ENCODE measurements at regions not wholly inside any gene's neighbourhood (a gene's known extent, or its start where the extent isn't known, plus 50 kb on each side); places are given as distances from the start of the nearest gene placed in this dataset.

DNA sequence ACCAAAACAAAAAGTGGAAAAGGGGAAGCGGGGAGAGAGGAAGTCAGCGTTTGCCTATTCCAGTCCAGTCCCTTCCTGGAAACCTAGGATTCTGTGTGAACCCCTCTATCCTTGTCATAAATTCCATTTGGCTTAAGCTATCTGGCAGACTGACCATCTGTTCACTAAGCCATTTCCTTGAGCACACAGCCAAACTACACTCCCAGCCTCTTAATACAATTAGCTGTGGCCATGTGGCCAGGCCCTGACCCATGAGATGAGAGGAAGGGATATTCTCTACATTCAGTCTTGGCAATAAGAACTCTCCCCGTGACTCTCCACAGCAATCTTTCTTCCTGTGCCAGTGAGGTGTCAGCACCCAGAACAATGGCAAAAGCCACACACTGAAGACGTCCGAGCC lies 424.8 kb downstream of the TLE1 start:
- no peak overlapping the region for H2AFZ ChIP-seq (ENCODE audit: low read length)
- DNase-seq: no peak
- TF ChIP-seq EZH2 (optimal IDR thresholded peaks at IDR 0.05; ENCODE audit: low read depth, low read length): no peak
- TF ChIP-seq, protein P1, sequence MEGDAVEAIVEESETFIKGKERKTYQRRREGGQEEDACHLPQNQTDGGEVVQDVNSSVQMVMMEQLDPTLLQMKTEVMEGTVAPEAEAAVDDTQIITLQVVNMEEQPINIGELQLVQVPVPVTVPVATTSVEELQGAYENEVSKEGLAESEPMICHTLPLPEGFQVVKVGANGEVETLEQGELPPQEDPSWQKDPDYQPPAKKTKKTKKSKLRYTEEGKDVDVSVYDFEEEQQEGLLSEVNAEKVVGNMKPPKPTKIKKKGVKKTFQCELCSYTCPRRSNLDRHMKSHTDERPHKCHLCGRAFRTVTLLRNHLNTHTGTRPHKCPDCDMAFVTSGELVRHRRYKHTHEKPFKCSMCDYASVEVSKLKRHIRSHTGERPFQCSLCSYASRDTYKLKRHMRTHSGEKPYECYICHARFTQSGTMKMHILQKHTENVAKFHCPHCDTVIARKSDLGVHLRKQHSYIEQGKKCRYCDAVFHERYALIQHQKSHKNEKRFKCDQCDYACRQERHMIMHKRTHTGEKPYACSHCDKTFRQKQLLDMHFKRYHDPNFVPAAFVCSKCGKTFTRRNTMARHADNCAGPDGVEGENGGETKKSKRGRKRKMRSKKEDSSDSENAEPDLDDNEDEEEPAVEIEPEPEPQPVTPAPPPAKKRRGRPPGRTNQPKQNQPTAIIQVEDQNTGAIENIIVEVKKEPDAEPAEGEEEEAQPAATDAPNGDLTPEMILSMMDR (IDR thresholded peaks at IDR 0.05; ENCODE audit: low read length): no peak
- TF ChIP-seq EZH2phosphoT487 (IDR thresholded peaks at IDR 0.05; ENCODE audit: low read length): no peak

DNA sequence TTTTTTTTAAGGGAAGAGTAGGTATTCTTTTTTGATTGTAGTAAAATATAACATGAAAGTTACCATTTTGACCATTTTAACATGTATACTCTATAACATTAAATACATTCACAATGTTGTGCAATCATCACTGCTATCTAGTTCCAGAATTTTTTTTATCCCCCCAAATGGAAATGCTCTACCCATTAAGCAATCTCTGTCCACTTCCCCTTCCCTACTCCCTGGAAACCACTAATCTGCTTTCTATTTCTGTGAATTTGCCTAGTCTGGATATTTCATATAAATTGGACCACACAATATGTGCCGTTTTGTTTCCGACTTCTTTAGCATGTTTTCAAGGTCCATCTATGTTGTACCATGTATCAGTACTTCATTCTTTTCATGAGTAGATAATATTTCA lies 429.5 kb downstream of the TLE1 start:
- no peaks in the 10 kb centered on the region for H4K20me1 ChIP-seq (ENCODE audit: insufficient read depth, low read length)
- H2AFZ ChIP-seq (ENCODE audit: low read length): no peak overlapping the region
- no peaks in the 10 kb centered on the region for H3K9me2 ChIP-seq (replicated peaks; ENCODE audit: insufficient read depth, low read length)
- no peaks in the 10 kb centered on the region for H3F3A ChIP-seq (ENCODE audit: insufficient read depth, low read length)
- H3K36me3 ChIP-seq (replicated peaks; ENCODE audit: insufficient read depth, low read length): no peaks in the 10 kb centered on the region
- H3K4me2 ChIP-seq (ENCODE audit: low read depth, low read length): no peak overlapping the region
- no peak overlapping the region for H3K9ac ChIP-seq (ENCODE audit: low read length)
- no peaks in the 10 kb centered on the region for H3K4me1 ChIP-seq (ENCODE audit: low read length)
- no peaks in the 10 kb centered on the region for H3K9me3 ChIP-seq (replicated peaks; ENCODE audit: insufficient read depth, low read length)
- H3K27me3 ChIP-seq (replicated peaks; ENCODE audit: insufficient read depth, low read length): no peaks in the 10 kb centered on the region
- no peak overlapping the region for H3K4me3 ChIP-seq (ENCODE audit: low read length)
- DNase-seq: no peak
- TF ChIP-seq, protein P1 (IDR thresholded peaks at IDR 0.05; ENCODE audit: low read length): no peak
- TF ChIP-seq EZH2phosphoT487 (IDR thresholded peaks at IDR 0.05; ENCODE audit: low read length): no peak
- no peak for TF ChIP-seq EZH2 (optimal IDR thresholded peaks at IDR 0.05; ENCODE audit: low read depth, low read length)
- H3K79me2 ChIP-seq (ENCODE audit: low read length): no peaks in the 10 kb centered on the region
- no peak overlapping the region for H3K27ac ChIP-seq (ENCODE audit: low read length)

More for the DNA sequence above, 424.8 kb downstream of the TLE1 start:
- Histone ChIP-seq H3K9ac (ENCODE audit: low read length) (no peak overlapping the region), H3K4me3 (ENCODE audit: low read length) (no peak overlapping the region), H3K9me2 (replicated peaks; ENCODE audit: insufficient read depth, low read length) (no peaks in the 10 kb centered on the region), H3K9me3 (replicated peaks; ENCODE audit: insufficient read depth, low read length) (no peaks in the 10 kb centered on the region), H3K27me3 (replicated peaks; ENCODE audit: insufficient read depth, low read length) (no peaks in the 10 kb centered on the region), H3K4me1 (ENCODE audit: low read length) (no peaks in the 10 kb centered on the region), H3K79me2 (ENCODE audit: low read length) (no peaks in the 10 kb centered on the region), H3K36me3 (replicated peaks; ENCODE audit: insufficient read depth, low read length) (no peaks in the 10 kb centered on the region), H4K20me1 (ENCODE audit: insufficient read depth, low read length) (no peaks in the 10 kb centered on the region), H3K27ac (ENCODE audit: low read length) (no peak overlapping the region), H3K4me2 (ENCODE audit: low read depth, low read length) (no peak overlapping the region), H3F3A (ENCODE audit: insufficient read depth, low read length) (no peaks in the 10 kb centered on the region)

DNA sequence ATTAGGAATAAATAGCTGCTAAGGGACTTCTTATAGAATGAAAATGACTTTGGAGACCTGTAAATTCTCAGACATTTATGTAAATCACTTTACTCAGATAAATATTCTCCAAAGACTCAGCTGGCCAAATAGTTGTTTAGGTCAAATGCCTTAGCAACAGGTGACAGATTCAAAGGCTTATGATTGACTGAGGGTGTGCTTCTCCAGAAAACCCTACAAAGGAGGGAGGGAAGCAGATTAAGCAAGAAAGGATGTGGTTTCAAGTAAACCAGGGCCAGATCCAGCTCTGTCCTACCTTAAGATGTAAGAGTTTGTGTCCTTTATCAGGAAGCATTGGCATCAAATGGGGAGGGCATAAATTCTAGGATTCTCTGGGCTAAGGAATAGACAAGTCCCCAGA lies 433.0 kb downstream of the TLE1 start:
- H3K9ac ChIP-seq (ENCODE audit: low read length): no peak overlapping the region
- no peaks in the 10 kb centered on the region for H3K27me3 ChIP-seq (replicated peaks; ENCODE audit: insufficient read depth, low read length)
- H3K36me3 ChIP-seq (replicated peaks; ENCODE audit: insufficient read depth, low read length): no peaks in the 10 kb centered on the region
- H3K4me2 ChIP-seq (ENCODE audit: low read depth, low read length): no peak overlapping the region
- H3K9me2 ChIP-seq (replicated peaks; ENCODE audit: insufficient read depth, low read length): no peaks in the 10 kb centered on the region
- no peak overlapping the region for H3K4me3 ChIP-seq (ENCODE audit: low read length)
- H3K9me3 ChIP-seq (replicated peaks; ENCODE audit: insufficient read depth, low read length): no peaks in the 10 kb centered on the region
- H3K79me2 ChIP-seq (ENCODE audit: low read length): no peaks in the 10 kb centered on the region
- no peak for DNase-seq
- no peaks in the 10 kb centered on the region for H3K4me1 ChIP-seq (ENCODE audit: low read length)
- TF ChIP-seq EZH2 (optimal IDR thresholded peaks at IDR 0.05; ENCODE audit: low read depth, low read length) (no peak), EZH2phosphoT487 (IDR thresholded peaks at IDR 0.05; ENCODE audit: low read length) (no peak)
- TF ChIP-seq, protein P1 (IDR thresholded peaks at IDR 0.05; ENCODE audit: low read length): no peak
- H3K27ac ChIP-seq (ENCODE audit: low read length): no peak overlapping the region
- no peaks in the 10 kb centered on the region for H3F3A ChIP-seq (ENCODE audit: insufficient read depth, low read length)
- no peaks in the 10 kb centered on the region for H4K20me1 ChIP-seq (ENCODE audit: insufficient read depth, low read length)
- H2AFZ ChIP-seq (ENCODE audit: low read length): no peak overlapping the region
